Mesothelial cell of epicardium (in vitro differentiated cells): ENCODE measurements at regions not wholly inside any gene's neighbourhood (a gene's known extent, or its start where the extent isn't known, plus 50 kb on each side); places are given as distances from the start of the nearest gene placed in this dataset.

ENCODE experiments used
- DNase-seq, 2 experiments: peaks; one replicate each; pipeline ENCODE4 v3.0.0; 2021; ENCODE audit warnings: low spot score in 2 of 2; ENCODE audit not compliant: unreplicated experiment in 2 of 2
- H3K27ac Mint-ChIP-seq: 2 replicates; pipeline ENCODE4 v1.8.0; 2021; ENCODE audit warnings: mixed read lengths
- H3K27me3 Mint-ChIP-seq: 2 replicates; pipeline ENCODE4 v1.8.0; 2021; ENCODE audit warnings: low read depth, mixed read lengths
- H3K36me3 Mint-ChIP-seq: 2 replicates; pipeline ENCODE4 v1.8.0; 2021; ENCODE audit warnings: mixed read lengths
- H3K4me1 Mint-ChIP-seq: 2 replicates; pipeline ENCODE4 v1.8.0; 2021; ENCODE audit warnings: mixed read lengths
- H3K4me3 Mint-ChIP-seq: 2 replicates; pipeline ENCODE4 v1.8.0; 2021; ENCODE audit warnings: mild to moderate bottlenecking, moderate library complexity, mixed read lengths
- H3K9me3 Mint-ChIP-seq: 2 replicates; pipeline ENCODE4 v1.8.0; 2021; ENCODE audit warnings: mixed read lengths
- TF ChIP-seq, protein P1 (sequence below): fragments of 200-600 bp; sonication (generic); IDR thresholded peaks from one replicate; pipeline ENCODE4 v1.5.0; 2021; ENCODE audit warnings: antibody characterized with exemption; ENCODE audit not compliant: unreplicated experiment

DNA sequence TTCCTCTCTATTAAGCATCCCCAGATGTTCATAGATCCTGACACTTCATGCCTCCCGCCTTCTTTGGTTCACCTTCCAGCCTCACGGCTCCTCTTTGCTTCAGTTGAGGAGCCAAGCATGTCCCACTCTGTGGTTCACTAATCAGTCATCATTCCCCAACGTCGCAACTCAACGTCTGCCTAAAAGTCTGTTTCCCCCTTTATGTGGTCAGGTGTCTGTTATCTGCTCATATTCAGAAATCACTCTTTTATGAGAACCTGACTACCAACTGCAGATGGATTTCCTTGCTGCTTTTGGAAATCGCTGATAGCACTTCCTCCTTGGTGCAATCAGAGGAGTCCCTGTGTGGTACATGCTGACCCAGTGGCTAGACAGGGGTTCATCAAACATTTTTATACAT, 94.1 kb upstream of the VANGL1 start:
- Mint-ChIP-seq H3K4me3 (no peak overlapping the region), H3K36me3 (no peaks in the 10 kb centered on the region), H3K27ac (peak overlapping the region; percentile 97), H3K9me3 (peaks cover 1% of the 10 kb centered on the region), H3K4me1 (peaks cover 34% of the 10 kb centered on the region), H3K27me3 (no peaks in the 10 kb centered on the region)
- TF ChIP-seq, protein P1, sequence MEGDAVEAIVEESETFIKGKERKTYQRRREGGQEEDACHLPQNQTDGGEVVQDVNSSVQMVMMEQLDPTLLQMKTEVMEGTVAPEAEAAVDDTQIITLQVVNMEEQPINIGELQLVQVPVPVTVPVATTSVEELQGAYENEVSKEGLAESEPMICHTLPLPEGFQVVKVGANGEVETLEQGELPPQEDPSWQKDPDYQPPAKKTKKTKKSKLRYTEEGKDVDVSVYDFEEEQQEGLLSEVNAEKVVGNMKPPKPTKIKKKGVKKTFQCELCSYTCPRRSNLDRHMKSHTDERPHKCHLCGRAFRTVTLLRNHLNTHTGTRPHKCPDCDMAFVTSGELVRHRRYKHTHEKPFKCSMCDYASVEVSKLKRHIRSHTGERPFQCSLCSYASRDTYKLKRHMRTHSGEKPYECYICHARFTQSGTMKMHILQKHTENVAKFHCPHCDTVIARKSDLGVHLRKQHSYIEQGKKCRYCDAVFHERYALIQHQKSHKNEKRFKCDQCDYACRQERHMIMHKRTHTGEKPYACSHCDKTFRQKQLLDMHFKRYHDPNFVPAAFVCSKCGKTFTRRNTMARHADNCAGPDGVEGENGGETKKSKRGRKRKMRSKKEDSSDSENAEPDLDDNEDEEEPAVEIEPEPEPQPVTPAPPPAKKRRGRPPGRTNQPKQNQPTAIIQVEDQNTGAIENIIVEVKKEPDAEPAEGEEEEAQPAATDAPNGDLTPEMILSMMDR: no peak
- no peak for DNase-seq

DNA sequence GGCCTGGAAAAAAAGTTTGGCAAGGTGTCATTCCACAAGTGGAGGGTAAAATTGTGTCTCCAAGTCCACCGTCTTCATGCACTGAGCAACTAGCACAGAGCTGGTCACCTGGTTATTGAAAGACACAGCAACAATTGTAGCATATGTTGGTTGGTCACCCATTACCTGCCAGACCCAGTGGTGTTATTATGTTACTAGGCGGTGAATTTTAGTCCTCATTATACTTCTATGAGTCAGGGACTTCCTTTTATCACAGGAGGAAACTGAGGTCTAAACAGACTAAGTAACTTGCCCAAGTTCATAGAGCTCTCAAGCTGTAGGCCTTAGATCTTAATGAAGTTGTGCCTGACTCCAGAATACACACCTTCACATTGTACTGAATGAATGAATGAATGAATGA, 94.9 kb upstream of the VANGL1 start:
- peaks cover 34% of the 10 kb centered on the region for H3K4me1 Mint-ChIP-seq
- TF ChIP-seq, protein P1: no peak
- H3K27ac Mint-ChIP-seq: peak overlapping the region; percentile 97
- DNase-seq: no peak
- H3K36me3 Mint-ChIP-seq: no peaks in the 10 kb centered on the region
- H3K9me3 Mint-ChIP-seq: peaks cover 4% of the 10 kb centered on the region
- H3K27me3 Mint-ChIP-seq: no peaks in the 10 kb centered on the region
- H3K4me3 Mint-ChIP-seq: no peak overlapping the region

DNA sequence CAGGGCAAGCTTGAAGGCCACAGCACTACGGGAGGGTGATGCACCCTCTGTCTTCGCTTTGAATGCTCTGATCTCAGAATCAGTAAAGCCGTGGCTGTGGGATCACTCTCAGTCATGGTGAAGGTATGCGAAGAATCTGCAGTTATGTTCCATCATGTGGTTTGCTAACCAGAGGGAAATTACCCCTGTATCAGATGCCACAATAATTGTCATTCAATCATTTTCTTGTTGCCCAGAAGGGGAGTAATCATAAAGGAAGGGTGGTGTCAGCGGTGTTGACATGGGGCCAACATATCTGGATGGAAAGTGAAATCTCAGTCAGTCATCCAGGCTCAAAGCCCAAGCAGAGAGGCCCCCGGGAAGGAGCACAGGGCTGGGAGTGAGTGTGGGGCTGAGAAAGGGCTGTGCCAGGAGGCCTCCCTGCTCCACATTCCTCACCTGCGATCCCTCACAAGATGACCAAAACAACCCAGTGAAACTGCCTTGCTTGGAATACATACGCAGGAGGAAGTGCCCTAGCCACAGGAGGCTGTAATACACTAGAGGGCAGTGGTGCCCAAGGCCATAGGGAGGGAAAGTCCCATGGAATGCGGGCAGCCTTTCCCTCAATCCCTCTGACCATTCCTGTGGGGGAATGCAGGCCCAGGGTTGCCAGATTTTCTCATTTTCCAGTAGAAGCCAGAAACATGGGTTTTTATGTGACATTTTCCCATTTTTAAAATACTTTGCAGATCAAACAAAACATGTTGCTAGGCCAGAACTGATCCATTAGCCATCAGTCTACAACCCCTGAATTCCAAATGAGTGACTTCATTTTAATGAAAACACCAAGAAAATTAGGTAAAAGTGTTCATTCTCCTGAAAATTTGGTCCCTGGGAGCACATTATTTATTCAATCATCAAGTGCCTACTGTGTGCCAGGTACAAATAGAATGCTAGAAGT, 95.7 kb upstream of the VANGL1 start:
- peaks cover 4% of the 10 kb centered on the region for H3K9me3 Mint-ChIP-seq
- TF ChIP-seq, protein P1: peak; percentile 39
- peak overlapping the region; percentile 97 for H3K27ac Mint-ChIP-seq
- no peaks in the 10 kb centered on the region for H3K36me3 Mint-ChIP-seq
- peak; percentile 42 to 72 for DNase-seq
- no peak overlapping the region for H3K4me3 Mint-ChIP-seq
- H3K27me3 Mint-ChIP-seq: no peaks in the 10 kb centered on the region
- peaks cover 34% of the 10 kb centered on the region for H3K4me1 Mint-ChIP-seq

DNA sequence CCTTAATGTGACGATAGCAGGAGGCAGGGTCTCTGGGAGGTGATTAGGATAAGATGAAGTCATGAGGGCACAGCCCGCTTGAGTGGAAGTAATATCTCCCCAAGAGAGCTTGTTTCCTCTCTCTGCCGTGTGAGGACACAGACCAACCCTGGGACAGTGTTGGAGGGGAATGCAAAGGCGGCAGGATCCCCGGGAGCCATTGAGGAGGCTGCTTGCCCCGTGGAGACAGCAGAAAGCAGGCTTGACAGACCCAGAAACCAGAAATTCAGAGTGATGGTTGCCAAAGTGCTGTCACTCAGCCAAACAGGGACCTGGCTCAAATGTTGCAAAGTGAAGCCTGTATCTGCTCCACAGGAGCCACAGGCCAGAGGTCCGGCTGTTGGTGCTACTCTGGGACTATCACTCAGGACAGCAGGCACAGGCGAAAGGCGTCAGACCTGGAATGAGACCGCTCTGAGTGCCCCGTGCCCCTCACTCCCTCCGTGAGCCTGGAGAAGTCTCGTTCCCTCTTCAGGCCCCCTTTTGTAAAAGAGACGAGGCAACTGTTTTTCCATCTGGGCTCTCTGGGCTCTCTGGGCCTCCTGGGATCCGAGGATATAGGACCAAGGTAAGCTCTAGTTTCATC, 96.6 kb upstream of the VANGL1 start:
- no peaks in the 10 kb centered on the region for H3K27me3 Mint-ChIP-seq
- H3K4me1 Mint-ChIP-seq: peaks cover 34% of the 10 kb centered on the region
- H3K27ac Mint-ChIP-seq: peak overlapping the region; percentile 97
- H3K9me3 Mint-ChIP-seq: peaks cover 4% of the 10 kb centered on the region
- no peak for DNase-seq
- H3K4me3 Mint-ChIP-seq: no peak overlapping the region
- H3K36me3 Mint-ChIP-seq: no peaks in the 10 kb centered on the region
- TF ChIP-seq, protein P1: no peak

DNA sequence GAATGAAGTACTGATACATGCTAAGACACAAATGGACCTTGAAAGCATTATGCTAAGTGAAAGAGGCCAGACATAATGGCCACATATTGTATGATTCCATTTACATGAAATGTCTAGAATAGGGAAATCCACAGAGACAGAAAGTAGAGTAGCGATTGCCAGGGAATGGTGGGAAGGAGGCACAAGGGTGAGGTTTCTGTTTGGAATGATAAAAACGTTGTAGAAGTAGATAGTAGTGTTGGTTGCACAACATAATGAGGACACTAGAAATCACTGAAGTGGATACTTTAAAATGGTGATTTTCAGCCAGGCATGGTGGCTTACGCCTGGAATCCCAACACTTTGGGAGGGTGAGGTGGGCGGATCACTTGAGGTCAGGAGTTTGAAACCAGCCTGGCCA, 97.6 kb upstream of the VANGL1 start:
- no peak overlapping the region for H3K4me3 Mint-ChIP-seq
- peaks cover 36% of the 10 kb centered on the region for H3K4me1 Mint-ChIP-seq
- no peaks in the 10 kb centered on the region for H3K36me3 Mint-ChIP-seq
- TF ChIP-seq, protein P1: no peak
- DNase-seq: no peak
- H3K9me3 Mint-ChIP-seq: peaks cover 9% of the 10 kb centered on the region
- H3K27ac Mint-ChIP-seq: peak overlapping the region; percentile 66
- H3K27me3 Mint-ChIP-seq: no peaks in the 10 kb centered on the region
